Fibroblast of lung (primary cell): ENCODE measurements at regions not wholly inside any gene's neighbourhood (a gene's known extent, or its start where the extent isn't known, plus 50 kb on each side); places are given as distances from the start of the nearest gene placed in this dataset.

ENCODE experiments used
- DNase-seq, 2 donors: peaks; one replicate each; pipeline versions ENCODE4 v3.0.0 to v3.0.0-alpha.2; 2010; ENCODE audit warnings: low read depth in 2 of 2
- H2AFZ ChIP-seq: 2 replicates; pipeline ENCODE4 v1.5.1; 2012; ENCODE audit warnings: low read length, control low read depth, inconsistent platforms
- H3K27ac ChIP-seq: 2 replicates; pipeline ENCODE4 v1.5.1; 2011; ENCODE audit warnings: low read length, control low read depth; ENCODE audit not compliant: insufficient read depth
- H3K27me3 ChIP-seq: 2 replicates; pipeline ENCODE4 v1.5.1; 2011; ENCODE audit warnings: mild to moderate bottlenecking, low read length; ENCODE audit not compliant: control insufficient read depth, insufficient read depth
- H3K36me3 ChIP-seq: 2 replicates; pipeline ENCODE4 v1.5.1; 2011; ENCODE audit warnings: low read length; ENCODE audit not compliant: control insufficient read depth, insufficient read depth
- H3K4me1 ChIP-seq: 2 replicates; pipeline ENCODE4 v1.5.1; 2011; ENCODE audit warnings: low read length; ENCODE audit not compliant: control insufficient read depth, insufficient read depth; ENCODE audit errors: extremely low read depth
- H3K4me2 ChIP-seq: 2 replicates; pipeline ENCODE4 v1.5.1; 2011; ENCODE audit warnings: low read length, control low read depth; ENCODE audit not compliant: insufficient read depth; ENCODE audit errors: extremely low read depth
- H3K4me3 ChIP-seq, 4 experiments: fragments of 200-600 bp in 1 of 4; sonication (generic) in 1 of 4; replicated peaks in 1 of 4; 2 replicates each; pipeline ENCODE4 v1.5.1; 2011 to 2016; ENCODE audit warnings: low read length in 4 of 4, low read depth in 3 of 4, mild to moderate bottlenecking in 3 of 4, control low read depth in 2 of 4, inconsistent platforms in 1 of 4, mixed read lengths in 1 of 4; ENCODE audit not compliant: insufficient read depth in 1 of 4; ENCODE audit errors: control extremely low read depth in 1 of 4
- H3K79me2 ChIP-seq: 2 replicates; pipeline ENCODE4 v1.5.1; 2012; ENCODE audit warnings: mild to moderate bottlenecking, low read length, inconsistent platforms; ENCODE audit not compliant: control insufficient read depth, insufficient read depth
- H3K9ac ChIP-seq: 2 replicates; pipeline ENCODE4 v1.5.1; 2011; ENCODE audit warnings: mild to moderate bottlenecking, low read length, control low read depth; ENCODE audit not compliant: insufficient read depth
- H3K9me3 ChIP-seq: 2 replicates; pipeline ENCODE4 v1.5.1; 2012; ENCODE audit warnings: low read depth, low read length; ENCODE audit not compliant: control insufficient read depth, insufficient read depth
- H4K20me1 ChIP-seq: 2 replicates; pipeline ENCODE4 v1.5.1; 2011; ENCODE audit warnings: low read length; ENCODE audit not compliant: control insufficient read depth, insufficient read depth; ENCODE audit errors: extremely low read depth
- CTCF ChIP-seq, 2 donors: IDR thresholded peaks in 1 of 2; conservative IDR thresholded peaks in 1 of 2; 1 replicate in 1 of 2; 2 replicates in 1 of 2; pipeline ENCODE4 v1.5.1; 2011 to 2012; ENCODE audit warnings: low read length in 2 of 2, control low read depth in 1 of 2, inconsistent platforms in 1 of 2, low read depth in 1 of 2, mild to moderate bottlenecking in 1 of 2
- EZH2 ChIP-seq: IDR thresholded peaks from 2 replicates; pipeline ENCODE4 v1.5.1; 2012; ENCODE audit warnings: low read length, control low read depth, mild to moderate bottlenecking; ENCODE audit errors: missing control alignments

- H3K9ac ChIP-seq = no peak overlapping the region
- no peaks in the 10 kb centered on the region for H3K36me3 ChIP-seq
- no peak for DNase-seq
- H3K4me2 ChIP-seq = no peak overlapping the region
- no peak overlapping the region for H2AFZ ChIP-seq
- no peaks in the 10 kb centered on the region for H3K4me1 ChIP-seq
- H3K27me3 ChIP-seq = no peaks in the 10 kb centered on the region
- H3K79me2 ChIP-seq = no peaks in the 10 kb centered on the region
- H3K27ac ChIP-seq = no peak overlapping the region
- TF ChIP-seq EZH2 (no peak), CTCF (conservative IDR thresholded peaks at IDR 0.05 in 1 of 2, IDR thresholded peaks at IDR 0.05 in 1 of 2; ENCODE audit: low read depth in 1 of 2, low read length in 2 of 2) (no peak)
- H3K9me3 ChIP-seq = no peaks in the 10 kb centered on the region
- no peak overlapping the region for H3K4me3 ChIP-seq
- H4K20me1 ChIP-seq = no peaks in the 10 kb centered on the region
Observed at GRCh38 chr2:183250061-183250460, 125.8 kb downstream of the NUP35 start.

- Histone ChIP-seq H3K9ac (no peak overlapping the region), H3K27ac (no peak overlapping the region), H2AFZ (no peak overlapping the region), H3K4me2 (no peak overlapping the region), H3K27me3 (no peaks in the 10 kb centered on the region), H3K4me1 (no peaks in the 10 kb centered on the region), H4K20me1 (no peaks in the 10 kb centered on the region), H3K36me3 (no peaks in the 10 kb centered on the region), H3K9me3 (no peaks in the 10 kb centered on the region), H3K79me2 (no peaks in the 10 kb centered on the region), H3K4me3 (no peak overlapping the region)
- TF ChIP-seq EZH2 (no peak), CTCF (conservative IDR thresholded peaks at IDR 0.05 in 1 of 2, IDR thresholded peaks at IDR 0.05 in 1 of 2; ENCODE audit: low read depth in 1 of 2, low read length in 2 of 2) (no peak)
- peak in 1 of 2 donors; percentile 10 for DNase-seq
Observed at GRCh38 chr2:183250472-183250871, 126.2 kb downstream of the NUP35 start.

GRCh38 chr2:183253441-183254130 is 129.3 kb downstream of the NUP35 start:
- H3K9me3 ChIP-seq = no peaks in the 10 kb centered on the region
- H3K79me2 ChIP-seq = no peaks in the 10 kb centered on the region
- no peaks in the 10 kb centered on the region for H3K36me3 ChIP-seq
- H3K9ac ChIP-seq = no peak overlapping the region
- no peak overlapping the region for H2AFZ ChIP-seq
- H3K27me3 ChIP-seq = no peaks in the 10 kb centered on the region
- no peak overlapping the region for H3K27ac ChIP-seq
- TF ChIP-seq CTCF (conservative IDR thresholded peaks at IDR 0.05 in 1 of 2, IDR thresholded peaks at IDR 0.05 in 1 of 2; ENCODE audit: low read depth in 1 of 2, low read length in 2 of 2) = no peak
- TF ChIP-seq EZH2 = no peak
- no peak for DNase-seq
- no peaks in the 10 kb centered on the region for H4K20me1 ChIP-seq
- H3K4me3 ChIP-seq = no peak overlapping the region
- no peak overlapping the region for H3K4me2 ChIP-seq
- no peaks in the 10 kb centered on the region for H3K4me1 ChIP-seq
